ENCODE measurements at regions not wholly inside any gene's neighbourhood (a gene's known extent, or its start where the extent isn't known, plus 50 kb on each side); places are given as distances from the start of the nearest gene placed in this dataset.
"Not testable (repeated sequence)": the region's sequence is repeated elsewhere in the genome, so short reads cannot be mapped to it uniquely, and the experiment has no call there.

GRCh38 chr6:66103954-66104353, 396.9 kb upstream of the EYS start:
- WGBS, 3 donors, result 32 to 43% (median 37%) methylated on average over 3 of the region's 3 CpGs
- H3K9me3 ChIP-seq, result no peaks in the 10 kb centered on the region
- intact Hi-C loops (cut with DNase I), result no loop called here
- H3K27me3 ChIP-seq (ENCODE audit: insufficient read depth in 3 of 3, low read length in 2 of 3), result no peaks in the 10 kb centered on the region
- no peak overlapping the region for H3K27ac ChIP-seq
- ATAC-seq, result no peak
- no peak overlapping the region for H3K4me3 ChIP-seq
- no peaks in the 10 kb centered on the region for H3K4me1 ChIP-seq
- no peak for TF ChIP-seq CTCF (IDR thresholded peaks at IDR 0.05)
- H3K36me3 ChIP-seq (ENCODE audit: insufficient read depth in 1 of 2, low read depth in 1 of 2), result no peaks in the 10 kb centered on the region
- no peak for DNase-seq

GRCh38 chr6:66103354-66103753, 396.3 kb upstream of the EYS start:
- Histone ChIP-seq H3K27me3 (ENCODE audit: insufficient read depth in 3 of 3, low read length in 2 of 3) (no peaks in the 10 kb centered on the region), H3K4me3 (no peak overlapping the region), H3K9me3 (no peaks in the 10 kb centered on the region), H3K4me1 (no peaks in the 10 kb centered on the region), H3K27ac (no peak overlapping the region), H3K36me3 (ENCODE audit: insufficient read depth in 1 of 2, low read depth in 1 of 2) (no peaks in the 10 kb centered on the region)
- intact Hi-C loops (cut with DNase I), result no loop called here
- WGBS, 3 donors, result 76 to 92% (median 80%) methylated on average over 1 of the region's 1 CpG
- ATAC-seq, result no peak
- TF ChIP-seq CTCF (IDR thresholded peaks at IDR 0.05), result no peak
- no peak for DNase-seq

- Histone ChIP-seq H3K27me3 (ENCODE audit: insufficient read depth in 3 of 3, low read length in 2 of 3) (no peaks in the 10 kb centered on the region), H3K36me3 (ENCODE audit: insufficient read depth in 1 of 2, low read depth in 1 of 2) (no peaks in the 10 kb centered on the region), H3K27ac (no peak overlapping the region), H3K9me3 (no peaks in the 10 kb centered on the region), H3K4me1 (no peaks in the 10 kb centered on the region), H3K4me3 (no peak overlapping the region)
- ATAC-seq (no peak), DNase-seq (peak in 1 of 2 donors; percentile 33)
- intact Hi-C loops (cut with DNase I), result no loop called here
- WGBS, 3 donors, result 92 to 98% (median 94%) methylated on average over 13 to 26 of the region's 26 CpGs
- TF ChIP-seq CTCF (IDR thresholded peaks at IDR 0.05), result no peak
Observed at GRCh38 chr6:66096679-66097078, 389.7 kb upstream of the EYS start.

GRCh38 chr6:66094615-66095014, 387.6 kb upstream of the EYS start:
- peak in 1 of 2 donors; percentile 20 for DNase-seq
- H3K4me1 ChIP-seq, result no peaks in the 10 kb centered on the region
- no peaks in the 10 kb centered on the region for H3K9me3 ChIP-seq
- TF ChIP-seq CTCF (IDR thresholded peaks at IDR 0.05), result no peak
- ATAC-seq, result no peak
- WGBS, 3 donors, result 95 to 97% (median 97%) methylated on average over 27 of the region's 27 CpGs
- H3K27me3 ChIP-seq (ENCODE audit: insufficient read depth in 3 of 3, low read length in 2 of 3), result no peaks in the 10 kb centered on the region
- no peak overlapping the region for H3K4me3 ChIP-seq
- H3K36me3 ChIP-seq (ENCODE audit: insufficient read depth in 1 of 2, low read depth in 1 of 2), result no peaks in the 10 kb centered on the region
- intact Hi-C loops (cut with DNase I), result no loop called here
- no peak overlapping the region for H3K27ac ChIP-seq

- intact Hi-C loops (cut with DNase I); H3K36me3 ChIP-seq (ENCODE audit: insufficient read depth in 1 of 2, low read depth in 1 of 2): not testable (repeated sequence)
Observed at GRCh38 chr6:66092306-66092705, 385.3 kb upstream of the EYS start.

More at GRCh38 chr6:66092306-66092705, 385.3 kb upstream of the EYS start:
- H3K27me3 ChIP-seq (ENCODE audit: insufficient read depth in 3 of 3, low read length in 2 of 3); DNase-seq; H3K9me3 ChIP-seq; H3K27ac ChIP-seq; ATAC-seq; H3K4me1 ChIP-seq; H3K4me3 ChIP-seq: not testable (repeated sequence)
- WGBS, 3 donors, result 55 to 90% (median 65%) methylated on average over 1 of the region's 1 CpG
